Prostate gland (tissue), 2 donors: ENCODE measurements at regions not wholly inside any gene's neighbourhood (a gene's known extent, or its start where the extent isn't known, plus 50 kb on each side); places are given as distances from the start of the nearest gene placed in this dataset.

Experiments used
- DNase-seq: peaks from one replicate; pipeline ENCODE4 v3.0.0-alpha.2; 2019; ENCODE audit warnings: low spot score
- H3K27ac ChIP-seq, 2 donors: fragments of 200-600 bp; sonication (generic); 2 replicates each; pipeline ENCODE4 v1.5.1; 2017 to 2019
- H3K27me3 ChIP-seq: fragments of 200-600 bp; sonication (generic); replicated peaks from 2 replicates; pipeline ENCODE4 v1.5.1; 2019; ENCODE audit not compliant: insufficient read depth
- H3K36me3 ChIP-seq, 2 donors: fragments of 200-600 bp; sonication (generic); 1 replicate in 1 of 2; 2 replicates in 1 of 2; pipeline versions ENCODE4 v1.5.1 to v1.8.1; 2017 to 2019
- H3K4me1 ChIP-seq: fragments of 200-600 bp; sonication (generic); replicated peaks from 2 replicates; pipeline ENCODE4 v1.5.1; 2019
- H3K4me3 ChIP-seq, 2 donors: fragments of 200-600 bp; sonication (generic); 2 replicates each; pipeline ENCODE4 v1.5.1; 2017 to 2019
- H3K9me3 ChIP-seq: fragments of 200-600 bp; sonication (generic); 2 replicates; pipeline ENCODE4 v1.5.1; 2017
- POLR2A ChIP-seq: fragments of 450-650 bp; IDR thresholded peaks from one replicate; pipeline ENCODE4 v1.6.1; 2016; ENCODE audit warnings: antibody characterized with exemption, mild to moderate bottlenecking
- POLR2AphosphoS5 ChIP-seq: sonication (generic); formaldehyde crosslinking; IDR thresholded peaks from one replicate; pipeline ENCODE4 v1.6.1; 2017; ENCODE audit warnings: antibody characterized with exemption
- WGBS: methylation state at CpG from one replicate; pipeline ENCODE4 v1.1.5; 2018; 5-methylcytosine and 5-hydroxymethylcytosine counted together
- intact Hi-C: fragments of 100-400 bp; cut with DNase I; formaldehyde crosslinking; loops from one replicate; pipeline ENCODE4 v1.14.2; 2022
- TF ChIP-seq, protein P1 (sequence below), 4 experiments: fragments of 200-600 bp in 2 of 4; fragments of 450-650 bp in 2 of 4; sonication (generic) in 2 of 4; IDR thresholded peaks; 1 replicate in 3 of 4; 2 replicates in 1 of 4; pipeline ENCODE4 v1.5.1; 2016 to 2019; ENCODE audit warnings: antibody characterized with exemption in 4 of 4, mild to moderate bottlenecking in 2 of 4, moderate library complexity in 2 of 4

DNA sequence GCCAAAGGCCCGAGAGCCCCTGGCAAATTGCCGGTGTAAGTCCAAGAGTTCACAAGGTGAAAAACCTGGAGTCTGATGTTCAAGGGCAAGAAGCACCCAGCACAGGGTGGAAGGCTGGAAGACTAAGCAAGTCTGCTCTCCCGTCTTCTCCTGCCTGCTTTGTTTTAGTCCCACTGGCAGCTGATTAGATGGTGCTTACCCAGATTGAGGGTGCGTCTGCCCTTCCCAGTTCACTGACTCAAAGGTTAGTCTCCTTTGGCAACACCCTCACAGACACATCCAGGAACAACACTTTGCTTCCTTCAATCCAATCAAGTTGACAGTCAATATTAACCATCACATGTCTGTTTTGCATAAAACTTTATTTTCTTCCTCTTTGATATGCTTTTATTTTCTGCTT lies 157.4 kb downstream of the HS3ST1 start:
- no peak for DNase-seq
- WGBS: 85% methylated on average over 4 of the region's 4 CpGs
- intact Hi-C loops: no loop called here

DNA sequence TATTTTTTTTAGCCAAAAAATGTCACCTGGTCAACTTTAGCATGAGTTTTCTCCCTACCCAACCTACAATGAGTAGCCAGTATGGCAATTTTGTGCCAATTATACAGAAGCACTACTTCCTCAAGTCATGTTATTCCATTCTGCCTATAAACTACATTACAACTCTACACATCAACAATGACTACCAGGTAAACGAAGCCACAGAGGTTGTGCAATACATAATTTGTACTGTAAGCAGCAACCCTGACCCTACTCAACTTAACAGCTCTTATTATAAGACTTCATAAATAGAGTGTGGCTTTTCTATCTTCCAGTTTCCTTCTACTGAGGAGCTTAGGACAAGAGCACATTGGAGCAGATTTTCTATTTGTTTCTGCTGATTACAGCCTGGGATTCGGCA lies 160.5 kb downstream of the HS3ST1 start:
- 63% methylated on average over 2 of the region's 2 CpGs for WGBS
- no peak overlapping the region for H3K4me3 ChIP-seq
- H3K9me3 ChIP-seq: no peaks in the 10 kb centered on the region
- intact Hi-C loops: no loop called here
- no peak for TF ChIP-seq POLR2AphosphoS5
- no peak for TF ChIP-seq POLR2A
- TF ChIP-seq, protein P1, sequence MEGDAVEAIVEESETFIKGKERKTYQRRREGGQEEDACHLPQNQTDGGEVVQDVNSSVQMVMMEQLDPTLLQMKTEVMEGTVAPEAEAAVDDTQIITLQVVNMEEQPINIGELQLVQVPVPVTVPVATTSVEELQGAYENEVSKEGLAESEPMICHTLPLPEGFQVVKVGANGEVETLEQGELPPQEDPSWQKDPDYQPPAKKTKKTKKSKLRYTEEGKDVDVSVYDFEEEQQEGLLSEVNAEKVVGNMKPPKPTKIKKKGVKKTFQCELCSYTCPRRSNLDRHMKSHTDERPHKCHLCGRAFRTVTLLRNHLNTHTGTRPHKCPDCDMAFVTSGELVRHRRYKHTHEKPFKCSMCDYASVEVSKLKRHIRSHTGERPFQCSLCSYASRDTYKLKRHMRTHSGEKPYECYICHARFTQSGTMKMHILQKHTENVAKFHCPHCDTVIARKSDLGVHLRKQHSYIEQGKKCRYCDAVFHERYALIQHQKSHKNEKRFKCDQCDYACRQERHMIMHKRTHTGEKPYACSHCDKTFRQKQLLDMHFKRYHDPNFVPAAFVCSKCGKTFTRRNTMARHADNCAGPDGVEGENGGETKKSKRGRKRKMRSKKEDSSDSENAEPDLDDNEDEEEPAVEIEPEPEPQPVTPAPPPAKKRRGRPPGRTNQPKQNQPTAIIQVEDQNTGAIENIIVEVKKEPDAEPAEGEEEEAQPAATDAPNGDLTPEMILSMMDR (IDR thresholded peaks at IDR 0.05): no peak
- no peaks in the 10 kb centered on the region for H3K27me3 ChIP-seq
- H3K4me1 ChIP-seq: no peaks in the 10 kb centered on the region
- no peaks in the 10 kb centered on the region for H3K36me3 ChIP-seq
- DNase-seq: no peak
- no peak overlapping the region for H3K27ac ChIP-seq

More for the DNA sequence above, 157.4 kb downstream of the HS3ST1 start:
- Histone ChIP-seq H3K27me3 (no peaks in the 10 kb centered on the region), H3K36me3 (no peaks in the 10 kb centered on the region), H3K4me3 (no peak overlapping the region), H3K27ac (no peak overlapping the region), H3K9me3 (no peaks in the 10 kb centered on the region), H3K4me1 (no peaks in the 10 kb centered on the region)
- TF ChIP-seq, protein P1 (IDR thresholded peaks at IDR 0.05): no peak

- Histone ChIP-seq H3K9me3 (no peaks in the 10 kb centered on the region), H3K4me3 (no peak overlapping the region), H3K36me3 (no peaks in the 10 kb centered on the region), H3K27ac (no peak overlapping the region), H3K27me3 (no peaks in the 10 kb centered on the region), H3K4me1 (no peaks in the 10 kb centered on the region)
- intact Hi-C loops: no loop called here
- 29% methylated on average over 1 of the region's 1 CpG for WGBS
- TF ChIP-seq POLR2AphosphoS5 (no peak), POLR2A (no peak)
- TF ChIP-seq, protein P1 (IDR thresholded peaks at IDR 0.05): no peak
- no peak for DNase-seq
Observed at GRCh38 chr4:11264841-11265240, 163.9 kb downstream of the HS3ST1 start.

- no peaks in the 10 kb centered on the region for H3K9me3 ChIP-seq
- intact Hi-C loops: no loop called here
Observed at GRCh38 chr4:11264346-11264745, 164.3 kb downstream of the HS3ST1 start.

DNA sequence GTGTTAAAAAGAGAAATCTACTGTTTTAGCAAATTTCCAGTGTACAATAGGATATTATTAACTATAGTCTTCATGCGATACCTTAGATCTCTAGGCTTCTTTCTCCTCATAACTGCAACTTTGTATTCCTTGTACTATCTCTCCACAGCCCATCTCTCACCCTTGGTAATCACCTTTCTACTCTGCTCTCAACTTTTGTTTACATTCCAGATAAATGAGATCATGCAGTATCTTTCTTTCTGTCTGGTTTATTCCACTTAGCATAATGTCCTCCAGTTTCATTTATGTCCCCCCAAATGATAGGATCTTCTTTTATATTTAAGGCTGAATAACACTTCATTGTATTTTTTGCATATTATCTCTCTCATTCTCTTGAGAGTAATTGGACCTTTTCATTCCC lies 165.5 kb downstream of the HS3ST1 start:
- Histone ChIP-seq H3K27ac (no peak overlapping the region), H3K27me3 (no peaks in the 10 kb centered on the region), H3K4me3 (no peak overlapping the region), H3K36me3 (no peaks in the 10 kb centered on the region), H3K9me3 (no peaks in the 10 kb centered on the region), H3K4me1 (no peaks in the 10 kb centered on the region)
- TF ChIP-seq POLR2A: no peak
- no peak for DNase-seq
- WGBS: 83% methylated on average over 1 of the region's 1 CpG
- intact Hi-C loops: no loop called here

More at GRCh38 chr4:11264346-11264745, 164.3 kb downstream of the HS3ST1 start:
- no peaks in the 10 kb centered on the region for H3K4me1 ChIP-seq
- no peaks in the 10 kb centered on the region for H3K36me3 ChIP-seq
- H3K27me3 ChIP-seq: no peaks in the 10 kb centered on the region
- no peak overlapping the region for H3K4me3 ChIP-seq
- TF ChIP-seq POLR2A: no peak
- no peak overlapping the region for H3K27ac ChIP-seq
- no peak for DNase-seq

DNA sequence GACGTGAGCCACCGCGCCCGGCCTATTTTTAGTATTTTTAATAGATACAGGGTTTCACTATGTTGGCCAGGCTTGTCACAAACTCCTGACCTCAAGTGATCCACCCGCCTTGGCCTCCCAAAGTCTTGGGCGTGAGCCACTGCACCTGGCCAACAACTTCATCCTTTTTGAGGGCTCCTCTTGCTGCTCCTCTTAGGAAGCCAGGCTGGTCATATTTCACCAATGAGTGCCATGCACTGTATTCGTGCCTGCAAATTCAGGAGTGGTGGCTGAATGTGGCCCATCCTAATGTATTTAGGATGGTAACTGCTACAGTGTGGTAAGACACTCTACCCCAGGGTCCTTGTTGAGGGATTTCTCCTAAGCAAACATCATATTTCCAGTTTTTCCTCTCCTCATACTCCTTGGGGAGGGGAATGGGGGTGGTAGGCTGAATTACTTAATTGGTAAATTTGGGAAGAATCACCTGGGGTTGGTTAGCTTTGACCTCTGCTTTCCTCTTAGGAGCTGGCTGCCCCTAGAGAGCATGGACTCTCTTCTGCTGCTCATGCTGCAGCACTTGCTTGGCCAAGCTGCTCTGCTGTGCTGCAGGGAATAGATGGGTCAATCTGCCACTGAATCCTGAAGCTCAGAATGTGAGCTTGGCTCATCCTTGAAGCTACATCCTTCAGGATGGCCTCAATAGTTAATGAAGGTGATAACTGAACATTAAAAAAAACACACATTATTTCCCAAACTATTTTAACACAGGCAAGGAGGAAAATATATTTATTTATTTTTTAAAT lies 167.4 kb downstream of the HS3ST1 start:
- 93% methylated on average over 7 of the region's 7 CpGs for WGBS
- intact Hi-C loops: no loop called here
- TF ChIP-seq POLR2A (no peak), POLR2AphosphoS5 (no peak)
- TF ChIP-seq, protein P1 (IDR thresholded peaks at IDR 0.05): no peak
- DNase-seq: no peak
- H3K27me3 ChIP-seq: no peaks in the 10 kb centered on the region
- no peaks in the 10 kb centered on the region for H3K4me1 ChIP-seq
- no peaks in the 10 kb centered on the region for H3K9me3 ChIP-seq
- no peaks in the 10 kb centered on the region for H3K36me3 ChIP-seq
- H3K4me3 ChIP-seq: no peak overlapping the region
- no peak overlapping the region for H3K27ac ChIP-seq
